ENCODE measurements at regions not wholly inside any gene's neighbourhood (a gene's known extent, or its start where the extent isn't known, plus 50 kb on each side); places are given as distances from the start of the nearest gene placed in this dataset.
A peak's percentile ranks its signal among the peaks of the same experiment; 100 is the strongest.

GRCh38 chr2:105571445-105571987 is 172.7 kb upstream of the FHL2 start:
- no peak for DNase-seq (ENCODE audit: low spot score)

- DNase-seq (ENCODE audit: low spot score) = no peak
Measured at GRCh38 chr2:105570757-105571156, 171.9 kb upstream of the FHL2 start.

- DNase-seq (ENCODE audit: low spot score) = no peak
Measured at GRCh38 chr2:105570326-105570725, 171.5 kb upstream of the FHL2 start.

GRCh38 chr2:105569606-105570005 is 170.8 kb upstream of the FHL2 start:
- DNase-seq (ENCODE audit: low spot score) = no peak

GRCh38 chr2:105567996-105568494 is 169.2 kb upstream of the FHL2 start:
- DNase-seq (ENCODE audit: low spot score) = no peak

GRCh38 chr2:105563000-105563719 is 164.3 kb upstream of the FHL2 start:
- no peak for DNase-seq (ENCODE audit: low spot score)

- DNase-seq (ENCODE audit: low spot score) = no peak
Measured at GRCh38 chr2:105561401-105561800, 162.6 kb upstream of the FHL2 start.

GRCh38 chr2:105560157-105560556 is 161.3 kb upstream of the FHL2 start:
- no peak for DNase-seq (ENCODE audit: low spot score)

- no peak for DNase-seq (ENCODE audit: low spot score)
Measured at GRCh38 chr2:105557021-105557920, 158.4 kb upstream of the FHL2 start.

- no peak for DNase-seq (ENCODE audit: low spot score)
Measured at GRCh38 chr2:105556366-105556765, 157.5 kb upstream of the FHL2 start.

- DNase-seq (ENCODE audit: low spot score) = no peak
Measured at GRCh38 chr2:105554235-105554634, 155.4 kb upstream of the FHL2 start.

GRCh38 chr2:105553538-105554196 is 154.8 kb upstream of the FHL2 start:
- no peak for DNase-seq (ENCODE audit: low spot score)

- no peak for DNase-seq (ENCODE audit: low spot score)
Measured at GRCh38 chr2:105546628-105546974, 147.8 kb upstream of the FHL2 start.

GRCh38 chr2:105545730-105546627 is 147.1 kb upstream of the FHL2 start:
- DNase-seq (ENCODE audit: low spot score) = peak; percentile 65

GRCh38 chr2:105544591-105545377 is 145.9 kb upstream of the FHL2 start:
- no peak for DNase-seq (ENCODE audit: low spot score)

GRCh38 chr2:105541189-105542050 is 142.6 kb upstream of the FHL2 start:
- DNase-seq (ENCODE audit: low spot score) = no peak

GRCh38 chr2:105540642-105541041 is 141.8 kb upstream of the FHL2 start:
- DNase-seq (ENCODE audit: low spot score) = no peak

- no peak for DNase-seq (ENCODE audit: low spot score)
Measured at GRCh38 chr2:105539331-105539730, 140.5 kb upstream of the FHL2 start.

GRCh38 chr2:105538840-105539239 is 140.0 kb upstream of the FHL2 start:
- no peak for DNase-seq (ENCODE audit: low spot score)
